ENCODE measurements at regions not wholly inside any gene's neighbourhood (a gene's known extent, or its start where the extent isn't known, plus 50 kb on each side); places are given as distances from the start of the nearest gene placed in this dataset.

GRCh38 chr14:101363880-101364391, 197.4 kb upstream of the DIO3 start:
- no peak for DNase-seq

GRCh38 chr14:101364503-101365328, 196.6 kb upstream of the DIO3 start:
- no peak for DNase-seq

- DNase-seq, result no peak
Observed at GRCh38 chr14:101365329-101366158, 195.8 kb upstream of the DIO3 start.

GRCh38 chr14:101367421-101368261, 193.7 kb upstream of the DIO3 start:
- no peak for DNase-seq

- DNase-seq, result no peak
Observed at GRCh38 chr14:101368629-101369028, 192.7 kb upstream of the DIO3 start.

GRCh38 chr14:101369194-101369915, 191.9 kb upstream of the DIO3 start:
- DNase-seq, result no peak

- no peak for DNase-seq
Observed at GRCh38 chr14:101369916-101370592, 191.2 kb upstream of the DIO3 start.

DNA sequence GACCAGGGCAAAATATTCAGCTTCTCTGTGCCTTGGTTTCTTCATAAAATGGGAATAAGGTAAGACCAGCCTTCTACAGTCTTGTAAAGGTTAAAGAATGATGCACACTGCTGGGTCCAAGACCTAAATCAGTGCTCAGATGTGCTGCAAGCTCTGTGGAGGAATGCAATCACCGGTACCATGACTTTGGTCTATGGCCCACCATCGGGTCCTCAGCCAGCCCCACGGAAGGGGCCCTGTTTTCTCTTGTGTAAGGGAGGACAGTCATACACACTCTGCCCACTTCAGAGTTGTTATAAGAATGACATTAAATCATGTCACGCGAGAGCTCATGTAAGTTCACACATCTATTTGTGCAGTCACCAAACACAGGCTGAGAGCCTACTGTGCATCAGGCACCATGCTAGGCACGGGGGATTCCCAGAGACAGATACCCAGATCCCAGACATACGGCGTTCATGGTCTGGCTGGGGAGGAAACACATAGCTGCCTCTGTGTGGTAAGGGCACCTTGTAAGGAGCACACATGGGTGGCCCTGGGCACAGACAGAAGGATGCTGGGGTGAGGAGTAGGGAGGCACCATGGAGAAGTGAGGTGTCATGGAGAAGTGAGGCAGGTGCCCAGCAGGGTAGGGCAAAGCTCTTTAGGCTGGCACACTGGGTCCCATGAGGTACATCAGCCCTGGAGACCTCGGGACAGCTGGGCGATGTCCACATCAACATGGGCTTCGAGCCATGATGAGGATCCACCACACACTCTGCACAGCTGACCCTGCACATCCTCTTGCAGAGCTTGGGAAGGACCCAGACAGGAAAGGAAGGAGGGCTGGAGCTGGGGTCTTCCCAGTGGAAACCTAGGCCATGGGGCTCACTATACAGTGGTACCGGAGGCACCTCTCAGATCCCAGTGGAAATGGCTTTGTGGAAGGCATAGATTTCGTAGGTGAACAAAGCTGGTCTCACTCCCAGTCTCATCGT, 190.4 kb upstream of the DIO3 start:
- DNase-seq, result no peak

DNA sequence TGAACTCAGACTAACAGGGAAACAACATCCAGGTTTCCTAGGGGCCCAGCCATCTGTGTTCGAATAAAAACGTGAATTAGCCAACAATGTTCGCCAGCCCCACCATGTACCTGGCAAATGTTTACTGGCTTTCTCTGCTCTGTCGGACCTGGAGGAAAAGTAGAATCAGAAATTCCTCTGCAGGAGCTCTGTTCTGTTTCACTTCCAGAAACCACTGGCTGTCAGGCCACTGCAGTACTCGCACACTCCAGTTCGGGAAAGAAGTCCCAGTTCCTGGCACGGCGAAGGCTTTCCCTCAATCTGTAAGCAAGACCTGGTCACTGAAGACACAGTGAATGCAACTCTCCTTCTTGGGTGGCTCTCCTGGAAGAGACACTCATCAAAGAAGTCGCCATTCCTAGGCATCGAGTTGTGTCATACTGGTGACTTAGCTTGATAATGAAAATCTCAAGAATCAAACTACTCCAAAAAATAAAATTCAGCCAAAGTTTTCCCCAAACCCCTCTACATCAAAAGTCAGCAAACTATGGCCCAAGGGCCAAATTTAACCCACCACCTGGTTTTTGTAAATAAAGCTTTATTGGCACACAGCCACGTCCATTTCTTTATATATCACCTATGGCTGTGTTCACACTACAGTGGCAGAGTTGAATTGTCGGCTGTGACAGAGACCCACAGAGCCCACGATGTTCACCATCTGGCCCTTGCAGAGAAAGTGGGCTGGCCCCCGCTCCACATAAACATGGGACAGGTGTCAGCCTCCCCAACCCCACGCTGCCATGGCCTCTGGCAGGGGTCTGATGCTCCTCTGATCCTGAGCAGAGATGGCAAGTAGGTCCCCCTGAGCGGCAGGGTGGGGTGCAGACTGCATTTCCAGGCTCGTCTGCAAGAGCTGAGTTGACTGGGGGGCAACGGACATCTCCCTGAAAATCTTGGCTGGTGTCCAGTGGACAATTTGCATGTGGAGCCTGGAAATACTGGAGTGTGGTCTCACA, 189.2 kb upstream of the DIO3 start:
- DNase-seq, result no peak

GRCh38 chr14:101372894-101373620, 188.2 kb upstream of the DIO3 start:
- DNase-seq, result no peak

DNA sequence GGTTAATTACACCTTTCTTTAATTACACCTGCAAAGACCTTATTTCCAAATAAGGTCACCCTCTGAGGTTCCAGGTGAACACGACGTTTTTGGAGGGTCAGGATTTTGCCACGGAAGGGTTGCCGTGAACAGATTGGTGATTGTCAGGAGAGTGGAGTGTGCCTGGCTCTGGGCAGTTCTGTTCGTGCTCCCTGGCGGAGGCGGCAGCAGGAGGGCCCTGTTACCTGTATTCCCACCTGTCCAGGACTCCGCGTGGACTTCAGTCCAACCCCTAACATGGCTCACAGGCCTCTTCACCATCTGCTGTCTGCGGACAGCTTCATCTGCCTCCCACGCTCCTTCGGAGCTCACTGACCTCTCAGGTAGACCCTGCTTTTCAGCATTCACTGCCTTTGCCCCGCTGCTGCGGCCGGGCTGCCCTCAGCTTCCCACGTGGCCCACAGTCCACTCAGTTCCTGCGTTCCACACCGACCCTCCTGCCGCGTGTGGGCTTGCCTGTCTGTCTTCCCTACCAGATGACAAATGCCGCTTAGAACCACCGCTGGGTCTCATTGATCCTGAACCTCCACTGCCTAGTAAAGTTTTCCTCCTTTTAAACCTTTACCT, 187.5 kb upstream of the DIO3 start:
- no peak for DNase-seq

DNA sequence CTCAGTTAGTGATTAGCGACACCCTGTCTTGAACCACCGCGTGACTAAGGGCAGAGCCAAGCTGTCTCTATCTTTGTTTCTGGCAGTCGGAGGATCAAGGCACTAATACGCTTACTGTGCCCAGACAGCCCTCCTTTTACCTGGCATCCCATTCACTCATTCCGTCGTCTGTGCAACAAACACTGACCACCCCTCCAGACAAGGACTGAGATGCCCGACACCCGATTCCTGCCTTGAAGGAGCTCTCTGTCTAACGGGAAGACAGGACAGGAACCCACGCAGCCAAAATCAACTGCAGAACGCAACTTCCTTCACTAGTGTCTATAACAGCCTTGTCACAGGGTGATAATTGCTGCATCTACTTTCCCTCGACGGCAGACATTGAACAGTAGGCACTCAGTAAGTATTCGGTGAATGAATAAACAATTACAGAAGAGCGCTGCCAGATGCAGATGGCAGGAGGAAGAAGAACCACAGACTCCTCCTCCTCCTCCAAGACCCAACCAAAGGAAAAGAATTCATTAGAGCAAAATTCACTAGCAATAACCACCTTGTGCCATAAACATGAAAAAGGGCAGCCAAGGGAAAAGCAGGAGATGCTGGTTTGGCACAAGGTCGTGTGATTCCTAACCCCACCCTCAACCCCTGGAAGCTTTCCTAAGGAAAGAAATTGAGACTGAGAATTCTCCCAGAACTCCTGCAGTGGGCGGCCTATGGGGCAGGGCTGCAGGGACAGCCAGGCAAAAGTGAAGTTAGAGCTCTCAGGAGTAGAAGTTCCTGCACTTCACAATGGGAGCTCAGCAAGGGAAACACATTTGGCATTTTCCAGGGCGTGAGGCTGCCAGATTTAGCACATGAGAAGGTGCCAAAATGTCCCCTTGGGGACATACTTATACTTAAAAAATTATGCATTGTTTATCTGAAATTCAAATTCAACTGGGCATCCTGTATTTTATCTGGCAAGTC, 186.6 kb upstream of the DIO3 start:
- no peak for DNase-seq

DNA sequence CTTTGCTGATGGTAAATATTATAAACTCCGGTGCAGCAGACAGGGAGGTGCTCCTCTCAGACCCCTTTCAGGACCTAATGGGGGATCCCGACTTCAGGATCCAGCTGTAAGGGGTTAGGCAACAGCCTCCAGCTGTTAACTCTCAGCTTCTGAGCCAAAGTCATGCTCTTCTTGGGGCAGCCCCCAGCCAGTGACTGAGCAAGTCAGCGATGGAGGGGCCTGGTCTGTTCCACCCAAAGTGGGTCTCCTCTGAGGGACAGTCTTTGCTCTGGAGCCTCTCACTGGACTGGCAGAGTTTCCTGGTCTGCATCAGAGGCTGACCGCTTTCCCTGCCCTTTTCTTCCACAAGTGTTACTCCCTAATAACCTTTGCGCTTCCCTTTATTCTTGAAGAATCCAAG, 184.2 kb upstream of the DIO3 start:
- DNase-seq, result no peak

DNA sequence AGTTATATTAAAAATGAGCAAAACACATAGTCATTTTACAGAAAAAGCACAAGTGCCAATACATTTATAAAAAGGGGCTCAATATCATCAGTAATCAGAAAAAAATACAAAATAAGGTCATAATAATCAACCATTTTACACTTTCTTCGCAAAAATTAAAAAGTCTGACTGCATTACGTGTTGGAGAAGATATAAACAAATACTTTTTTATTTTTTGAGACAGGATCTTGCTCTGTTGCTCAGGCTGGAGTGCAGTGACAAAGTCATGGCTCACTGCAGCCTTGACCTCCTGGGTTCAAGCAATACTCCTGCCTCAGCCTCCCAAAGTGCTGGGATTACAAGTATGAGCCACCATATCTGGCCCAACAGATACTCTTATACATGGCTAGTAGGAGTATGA, 181.5 kb upstream of the DIO3 start:
- no peak for DNase-seq

GRCh38 chr14:101380512-101380911, 180.8 kb upstream of the DIO3 start:
- DNase-seq, result no peak

GRCh38 chr14:101380940-101381339, 180.4 kb upstream of the DIO3 start:
- DNase-seq, result no peak

Measured in NCI-H1092 treated with DMSO at 0.1 percent for 48 hours (cell line).